Neutrophil (primary cell): ENCODE measurements at regions not wholly inside any gene's neighbourhood (a gene's known extent, or its start where the extent isn't known, plus 50 kb on each side); places are given as distances from the start of the nearest gene placed in this dataset.

ENCODE experiments used
- H3K27ac ChIP-seq: fragments of 200-600 bp; sonication (generic); 2 replicates; pipeline ENCODE4 v1.5.1; 2016; ENCODE audit warnings: mild to moderate bottlenecking, moderate library complexity
- H3K27me3 ChIP-seq: fragments of 200-600 bp; sonication (generic); 2 replicates; pipeline ENCODE4 v1.6.0; 2016; ENCODE audit warnings: mild to moderate bottlenecking
- H3K36me3 ChIP-seq: fragments of 200-600 bp; sonication (generic); 2 replicates; pipeline ENCODE4 v1.5.1; 2017
- H3K4me1 ChIP-seq, 2 experiments: fragments of 200-600 bp in 1 of 2; sonication (generic) in 1 of 2; 1 replicate in 1 of 2; 2 replicates in 1 of 2; pipeline versions ENCODE4 v1.5.1 to v1.6.1; 2013 to 2016; ENCODE audit warnings: low read depth in 1 of 2, low read length in 1 of 2, mild to moderate bottlenecking in 1 of 2, moderate library complexity in 1 of 2; ENCODE audit not compliant: control insufficient read depth in 1 of 2, insufficient read depth in 1 of 2
- H3K4me3 ChIP-seq, 2 experiments: fragments of 200-600 bp in 1 of 2; sonication (generic) in 1 of 2; 1 replicate in 1 of 2; 2 replicates in 1 of 2; pipeline ENCODE4 v1.5.1; 2013 to 2016; ENCODE audit warnings: low read depth in 1 of 2, low read length in 1 of 2, mild to moderate bottlenecking in 1 of 2, moderate library complexity in 1 of 2
- H3K9me3 ChIP-seq: fragments of 200-600 bp; sonication (generic); 2 replicates; pipeline ENCODE4 v1.5.1; 2016
- TF ChIP-seq, protein P1 (sequence below): fragments of 200-600 bp; sonication (generic); IDR thresholded peaks from 2 replicates; pipeline ENCODE4 v1.5.1; 2016; ENCODE audit warnings: antibody characterized with exemption

DNA sequence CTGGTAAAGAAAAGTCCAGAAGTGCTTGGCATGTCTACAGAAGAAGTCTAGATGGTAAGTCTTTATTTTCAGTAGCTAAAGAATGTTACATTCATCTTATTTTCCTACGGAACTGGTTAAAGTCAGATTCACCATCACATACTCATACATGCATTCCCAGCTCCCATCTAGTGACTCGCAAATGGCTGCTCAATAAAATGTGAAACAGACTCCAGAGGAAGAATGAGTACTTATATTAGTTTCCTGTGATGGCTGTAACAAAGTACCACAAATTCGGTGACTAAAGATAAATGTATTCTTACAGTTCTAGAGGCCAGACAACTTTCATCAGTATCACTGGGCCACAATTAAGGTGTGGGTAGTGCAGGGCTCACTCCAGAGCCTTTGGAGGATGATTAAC lies 797.2 kb downstream of the SATB2 start:
- TF ChIP-seq, protein P1, sequence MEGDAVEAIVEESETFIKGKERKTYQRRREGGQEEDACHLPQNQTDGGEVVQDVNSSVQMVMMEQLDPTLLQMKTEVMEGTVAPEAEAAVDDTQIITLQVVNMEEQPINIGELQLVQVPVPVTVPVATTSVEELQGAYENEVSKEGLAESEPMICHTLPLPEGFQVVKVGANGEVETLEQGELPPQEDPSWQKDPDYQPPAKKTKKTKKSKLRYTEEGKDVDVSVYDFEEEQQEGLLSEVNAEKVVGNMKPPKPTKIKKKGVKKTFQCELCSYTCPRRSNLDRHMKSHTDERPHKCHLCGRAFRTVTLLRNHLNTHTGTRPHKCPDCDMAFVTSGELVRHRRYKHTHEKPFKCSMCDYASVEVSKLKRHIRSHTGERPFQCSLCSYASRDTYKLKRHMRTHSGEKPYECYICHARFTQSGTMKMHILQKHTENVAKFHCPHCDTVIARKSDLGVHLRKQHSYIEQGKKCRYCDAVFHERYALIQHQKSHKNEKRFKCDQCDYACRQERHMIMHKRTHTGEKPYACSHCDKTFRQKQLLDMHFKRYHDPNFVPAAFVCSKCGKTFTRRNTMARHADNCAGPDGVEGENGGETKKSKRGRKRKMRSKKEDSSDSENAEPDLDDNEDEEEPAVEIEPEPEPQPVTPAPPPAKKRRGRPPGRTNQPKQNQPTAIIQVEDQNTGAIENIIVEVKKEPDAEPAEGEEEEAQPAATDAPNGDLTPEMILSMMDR, result no peak
- H3K9me3 ChIP-seq, result no peaks in the 10 kb centered on the region

GRCh38 chr2:198659096-198659870 lies 798.5 kb downstream of the SATB2 start:
- TF ChIP-seq, protein P1, result no peak
- Histone ChIP-seq H3K27me3 (no peaks in the 10 kb centered on the region), H3K4me1 (no peaks in the 10 kb centered on the region), H3K4me3 (no peak overlapping the region), H3K36me3 (no peaks in the 10 kb centered on the region), H3K27ac (no peak overlapping the region), H3K9me3 (no peaks in the 10 kb centered on the region)

More for the DNA sequence above, 797.2 kb downstream of the SATB2 start:
- H3K27me3 ChIP-seq, result no peaks in the 10 kb centered on the region
- no peak overlapping the region for H3K27ac ChIP-seq
- H3K36me3 ChIP-seq, result no peaks in the 10 kb centered on the region
- H3K4me3 ChIP-seq, result no peak overlapping the region
- H3K4me1 ChIP-seq, result no peaks in the 10 kb centered on the region

DNA sequence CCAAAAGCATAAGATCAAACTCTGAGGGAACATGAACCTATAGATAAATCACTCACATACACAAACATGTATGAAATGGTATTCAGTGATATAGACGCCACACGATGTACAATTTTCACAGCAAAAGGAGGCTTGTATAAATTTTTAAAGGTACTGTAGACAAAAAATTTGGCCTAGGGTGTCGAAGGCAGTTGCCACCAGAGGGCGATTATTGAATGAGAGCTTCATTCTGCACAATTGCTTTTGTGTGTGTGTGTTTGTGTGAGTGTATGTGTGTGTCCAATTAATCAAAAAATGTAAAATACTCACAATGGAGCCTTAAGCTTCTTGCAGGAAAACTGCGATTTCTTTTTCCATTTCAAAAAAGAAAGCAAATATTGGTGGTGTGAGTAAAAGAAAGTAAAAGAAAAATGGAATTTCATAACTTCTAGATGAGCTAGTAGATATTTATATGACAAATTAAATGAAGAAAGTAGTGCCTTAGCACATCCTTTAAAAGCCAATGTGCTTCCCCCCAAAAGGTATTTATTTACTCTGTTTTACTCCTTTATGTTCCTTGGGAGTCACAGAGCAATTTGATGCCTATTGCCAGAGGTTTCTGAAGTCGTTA lies 800.1 kb downstream of the SATB2 start:
- H3K4me3 ChIP-seq, result no peak overlapping the region
- TF ChIP-seq, protein P1, result no peak
- H3K9me3 ChIP-seq, result no peaks in the 10 kb centered on the region

GRCh38 chr2:198656869-198657268 lies 800.9 kb downstream of the SATB2 start:
- TF ChIP-seq, protein P1, result no peak
- Histone ChIP-seq H3K4me1 (no peaks in the 10 kb centered on the region), H3K4me3 (no peak overlapping the region), H3K27me3 (no peaks in the 10 kb centered on the region), H3K36me3 (no peaks in the 10 kb centered on the region), H3K9me3 (no peaks in the 10 kb centered on the region), H3K27ac (no peak overlapping the region)

More for the DNA sequence above, 800.1 kb downstream of the SATB2 start:
- Histone ChIP-seq H3K27ac (no peak overlapping the region), H3K4me1 (no peaks in the 10 kb centered on the region), H3K27me3 (no peaks in the 10 kb centered on the region), H3K36me3 (no peaks in the 10 kb centered on the region)

DNA sequence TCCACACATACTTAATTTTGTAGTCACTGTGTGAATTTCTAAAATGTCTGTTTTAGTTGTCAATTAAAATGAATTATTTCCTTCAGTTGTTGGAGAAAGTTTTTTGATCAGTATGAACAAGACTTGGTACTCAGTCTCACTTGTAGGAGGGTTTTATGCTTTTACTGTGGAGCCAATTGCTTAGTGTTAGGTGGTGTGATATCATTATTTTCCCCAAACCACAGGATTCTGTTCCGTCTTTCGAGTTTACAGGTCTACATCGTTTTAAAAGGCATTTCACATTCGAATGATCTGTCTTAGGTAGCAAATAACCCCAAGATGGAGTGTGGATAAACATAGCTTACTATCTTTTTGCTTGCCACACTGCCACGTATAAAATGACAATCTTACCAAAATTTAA lies 803.1 kb downstream of the SATB2 start:
- Histone ChIP-seq H3K9me3 (no peaks in the 10 kb centered on the region), H3K4me1 (no peaks in the 10 kb centered on the region), H3K27me3 (no peaks in the 10 kb centered on the region), H3K36me3 (no peaks in the 10 kb centered on the region), H3K4me3 (no peak overlapping the region), H3K27ac (no peak overlapping the region)
- TF ChIP-seq, protein P1, result no peak
